ENCODE measurements at regions not wholly inside any gene's neighbourhood (a gene's known extent, or its start where the extent isn't known, plus 50 kb on each side); places are given as distances from the start of the nearest gene placed in this dataset.
"Not testable (repeated sequence)": the region's sequence is repeated elsewhere in the genome, so short reads cannot be mapped to it uniquely, and the experiment has no call there.

GRCh38 chr13:63274772-63275171 lies 1859.1 kb upstream of the PCDH20 start:
- Mint-ChIP-seq H3K9me3 (peaks cover 10 to 28% of the 10 kb centered on the region in 2 donors), H3K4me1 (ENCODE audit: low read depth in 2 of 2) (no peaks in the 10 kb centered on the region), H3K4me3 (no peak overlapping the region), H3K27ac (no peak overlapping the region), H3K27me3 (no peaks in the 10 kb centered on the region), H3K36me3 (ENCODE audit: insufficient read depth) (no peaks in the 10 kb centered on the region)
- DNase-seq (no peak), ATAC-seq (replicated peaks) (no peak)

GRCh38 chr13:63249411-63250187 lies 1834.0 kb upstream of the PCDH20 start:
- peaks cover 5 to 12% of the 10 kb centered on the region in 2 donors for H3K9me3 Mint-ChIP-seq
- no peak for ATAC-seq (replicated peaks)
- DNase-seq = no peak
- H3K27me3 Mint-ChIP-seq = no peaks in the 10 kb centered on the region
- H3K4me3 Mint-ChIP-seq = no peak overlapping the region
- H3K27ac Mint-ChIP-seq = no peak overlapping the region
- H3K4me1 Mint-ChIP-seq (ENCODE audit: low read depth in 2 of 2) = no peaks in the 10 kb centered on the region
- H3K36me3 Mint-ChIP-seq (ENCODE audit: insufficient read depth) = no peaks in the 10 kb centered on the region

- not testable (repeated sequence) for ATAC-seq (replicated peaks); H3K36me3 Mint-ChIP-seq (ENCODE audit: insufficient read depth); H3K27ac Mint-ChIP-seq; H3K27me3 Mint-ChIP-seq; H3K4me1 Mint-ChIP-seq (ENCODE audit: low read depth in 2 of 2); DNase-seq; H3K4me3 Mint-ChIP-seq
- H3K9me3 Mint-ChIP-seq = peaks cover 6 to 27% of the 10 kb centered on the region in 2 donors
Observed at GRCh38 chr13:63236667-63237396, 1821.2 kb upstream of the PCDH20 start.

DNA sequence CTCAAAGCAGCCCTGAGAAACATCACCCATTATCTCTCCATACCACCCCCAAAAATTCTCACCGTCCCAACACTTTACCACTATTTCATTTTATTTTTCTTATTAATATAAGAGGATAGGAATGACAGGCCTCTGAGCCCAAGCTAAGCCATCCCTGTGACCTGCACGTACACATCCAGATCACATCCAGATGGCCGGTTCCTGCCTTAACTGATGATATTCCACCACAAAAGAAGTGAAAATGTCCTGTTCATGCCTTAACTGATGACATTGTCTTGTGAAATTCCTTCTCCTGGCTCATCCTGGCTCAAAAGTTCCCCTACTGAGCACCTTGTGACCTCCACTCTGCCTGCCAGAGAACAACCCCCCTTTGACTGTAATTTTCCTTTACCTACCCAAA lies 1802.9 kb upstream of the PCDH20 start:
- H3K9me3 Mint-ChIP-seq = peaks cover 27 to 29% of the 10 kb centered on the region in 2 donors
- not testable (repeated sequence) for H3K27ac Mint-ChIP-seq; H3K27me3 Mint-ChIP-seq; H3K4me1 Mint-ChIP-seq (ENCODE audit: low read depth in 2 of 2); ATAC-seq (replicated peaks); H3K4me3 Mint-ChIP-seq; H3K36me3 Mint-ChIP-seq (ENCODE audit: insufficient read depth); DNase-seq

DNA sequence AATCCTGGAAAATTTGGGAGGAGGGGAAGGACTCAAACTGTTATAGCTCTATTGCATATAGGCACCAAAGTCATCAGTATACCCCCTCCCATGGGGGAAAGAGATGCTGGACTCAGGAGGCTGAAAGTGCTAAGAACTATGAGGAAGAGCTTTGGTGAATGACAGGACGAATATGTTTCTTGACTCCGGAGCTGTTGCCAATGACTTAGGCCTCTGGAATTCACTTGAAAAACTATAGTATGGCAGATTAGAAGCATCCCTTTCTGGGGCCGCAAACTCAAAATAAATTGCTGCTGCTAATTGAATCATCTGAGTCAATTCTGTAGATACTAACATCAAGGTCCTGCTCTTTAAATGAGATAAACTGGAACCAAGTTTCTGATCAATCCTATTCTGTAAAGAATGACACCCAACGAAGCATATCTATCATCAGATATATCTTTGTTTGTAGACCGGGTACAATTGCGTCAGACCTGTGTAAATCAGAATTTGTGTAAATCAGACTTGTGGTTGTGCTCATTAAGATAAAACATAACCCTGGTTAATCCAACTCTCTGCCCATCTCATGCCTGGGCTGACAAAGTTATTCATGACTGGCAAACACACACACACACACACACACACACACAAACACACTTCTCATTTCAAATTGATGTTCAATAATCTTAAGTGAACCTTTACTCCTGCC lies 1793.8 kb upstream of the PCDH20 start:
- Mint-ChIP-seq H3K27ac (no peak overlapping the region), H3K27me3 (no peaks in the 10 kb centered on the region), H3K4me3 (no peak overlapping the region), H3K36me3 (ENCODE audit: insufficient read depth) (no peaks in the 10 kb centered on the region), H3K4me1 (ENCODE audit: low read depth in 2 of 2) (no peaks in the 10 kb centered on the region), H3K9me3 (peaks cover 6 to 13% of the 10 kb centered on the region in 2 donors)
- DNase-seq (no peak), ATAC-seq (replicated peaks) (no peak)

GRCh38 chr13:63208826-63209225 lies 1793.2 kb upstream of the PCDH20 start:
- Mint-ChIP-seq H3K4me1 (ENCODE audit: low read depth in 2 of 2) (no peaks in the 10 kb centered on the region), H3K27ac (no peak overlapping the region)

DNA sequence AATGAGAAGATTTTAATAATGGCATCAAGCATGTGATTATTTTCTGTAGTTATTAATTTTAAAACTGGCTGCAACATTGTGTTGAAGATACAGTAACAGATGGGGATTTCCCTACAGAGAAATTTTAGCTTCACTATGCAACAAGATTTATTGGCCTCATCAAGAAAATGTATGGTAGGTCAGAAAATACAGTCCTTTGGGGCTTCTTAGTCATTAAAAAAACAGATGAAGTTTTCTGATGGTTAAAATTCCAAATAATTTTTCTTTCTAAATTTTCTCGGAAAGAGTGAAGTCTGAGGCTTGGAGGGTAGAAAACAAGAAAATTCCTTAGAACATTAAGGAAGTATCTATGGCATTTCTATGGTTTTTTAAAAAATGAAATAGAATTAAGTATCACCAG lies 1790.8 kb upstream of the PCDH20 start:
- no peaks in the 10 kb centered on the region for H3K36me3 Mint-ChIP-seq (ENCODE audit: insufficient read depth)
- no peak overlapping the region for H3K27ac Mint-ChIP-seq
- ATAC-seq (replicated peaks) = no peak
- peaks cover 0 to 6% of the 10 kb centered on the region in 2 donors for H3K9me3 Mint-ChIP-seq
- no peak for DNase-seq
- H3K4me3 Mint-ChIP-seq = no peak overlapping the region
- H3K27me3 Mint-ChIP-seq = no peaks in the 10 kb centered on the region
- H3K4me1 Mint-ChIP-seq (ENCODE audit: low read depth in 2 of 2) = no peaks in the 10 kb centered on the region

More at GRCh38 chr13:63208826-63209225, 1793.2 kb upstream of the PCDH20 start:
- no peaks in the 10 kb centered on the region for H3K36me3 Mint-ChIP-seq (ENCODE audit: insufficient read depth)
- H3K9me3 Mint-ChIP-seq = peaks cover 6 to 7% of the 10 kb centered on the region in 2 donors
- DNase-seq (no peak), ATAC-seq (replicated peaks) (no peak)
- no peaks in the 10 kb centered on the region for H3K27me3 Mint-ChIP-seq
- no peak overlapping the region for H3K4me3 Mint-ChIP-seq

GRCh38 chr13:63201493-63201892 lies 1785.8 kb upstream of the PCDH20 start:
- Mint-ChIP-seq H3K36me3 (ENCODE audit: insufficient read depth) (no peaks in the 10 kb centered on the region), H3K27ac (no peak overlapping the region), H3K4me1 (ENCODE audit: low read depth in 2 of 2) (no peaks in the 10 kb centered on the region), H3K9me3 (peaks cover 0 to 4% of the 10 kb centered on the region in 2 donors), H3K27me3 (no peaks in the 10 kb centered on the region), H3K4me3 (no peak overlapping the region)
- no peak for DNase-seq
- no peak for ATAC-seq (replicated peaks)

DNA sequence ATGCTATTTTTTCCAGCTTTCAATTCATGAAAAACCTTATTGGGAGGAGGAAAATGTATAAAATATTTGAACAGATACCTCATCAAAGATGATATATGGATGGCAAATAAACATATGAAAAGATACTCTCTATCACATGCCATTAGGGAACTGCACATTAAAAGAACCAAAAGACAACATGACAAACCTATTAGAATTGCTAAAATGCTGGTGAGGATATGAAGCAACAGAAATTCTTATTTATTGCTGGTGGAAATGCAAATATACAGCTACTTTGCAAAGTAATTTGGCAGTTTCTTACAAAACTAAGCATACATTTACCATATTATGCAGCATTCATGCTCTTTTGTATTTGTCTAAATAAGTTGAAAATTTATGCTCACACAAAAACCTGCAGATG lies 1783.9 kb upstream of the PCDH20 start:
- DNase-seq = no peak
- H3K4me3 Mint-ChIP-seq = no peak overlapping the region

GRCh38 chr13:63198071-63198470 lies 1782.4 kb upstream of the PCDH20 start:
- H3K4me3 Mint-ChIP-seq = no peak overlapping the region
- no peaks in the 10 kb centered on the region for H3K27me3 Mint-ChIP-seq
- no peak overlapping the region for H3K27ac Mint-ChIP-seq
- DNase-seq (no peak), ATAC-seq (replicated peaks) (no peak)
- H3K9me3 Mint-ChIP-seq = peaks cover 0 to 5% of the 10 kb centered on the region in 2 donors
- no peaks in the 10 kb centered on the region for H3K4me1 Mint-ChIP-seq (ENCODE audit: low read depth in 2 of 2)
- H3K36me3 Mint-ChIP-seq (ENCODE audit: insufficient read depth) = no peaks in the 10 kb centered on the region

More for the DNA sequence above, 1783.9 kb upstream of the PCDH20 start:
- peaks cover 0 to 5% of the 10 kb centered on the region in 2 donors for H3K9me3 Mint-ChIP-seq
- no peaks in the 10 kb centered on the region for H3K36me3 Mint-ChIP-seq (ENCODE audit: insufficient read depth)
- no peak for ATAC-seq (replicated peaks)
- no peaks in the 10 kb centered on the region for H3K4me1 Mint-ChIP-seq (ENCODE audit: low read depth in 2 of 2)
- H3K27ac Mint-ChIP-seq = no peak overlapping the region
- no peaks in the 10 kb centered on the region for H3K27me3 Mint-ChIP-seq

DNA sequence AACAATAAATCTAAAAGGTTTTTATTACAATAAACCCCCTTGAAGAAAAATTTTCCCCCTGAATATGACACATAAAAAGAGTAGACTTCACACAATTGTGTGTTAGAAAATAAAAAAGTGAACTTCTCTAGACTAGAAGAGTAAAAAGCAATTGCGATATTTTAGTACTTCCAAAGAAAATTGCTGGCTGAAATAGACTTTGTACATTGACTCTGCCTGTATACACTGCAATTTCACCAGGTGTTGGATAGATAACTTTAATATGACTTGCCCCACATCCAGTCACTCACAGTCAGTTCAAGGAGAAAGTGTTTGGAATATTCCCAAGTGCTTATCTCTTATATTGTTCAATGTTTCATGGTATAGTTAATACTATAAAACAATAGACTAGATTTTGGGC lies 1780.1 kb upstream of the PCDH20 start:
- peaks cover 0 to 7% of the 10 kb centered on the region in 2 donors for H3K9me3 Mint-ChIP-seq

GRCh38 chr13:63190742-63191141 lies 1775.1 kb upstream of the PCDH20 start:
- peaks cover 2% of the 10 kb centered on the region for H3K36me3 Mint-ChIP-seq (ENCODE audit: insufficient read depth)
- DNase-seq = no peak

More for the DNA sequence above, 1780.1 kb upstream of the PCDH20 start:
- no peak overlapping the region for H3K4me3 Mint-ChIP-seq
- no peaks in the 10 kb centered on the region for H3K27me3 Mint-ChIP-seq
- H3K4me1 Mint-ChIP-seq (ENCODE audit: low read depth in 2 of 2) = no peaks in the 10 kb centered on the region
- no peak for ATAC-seq (replicated peaks)
- DNase-seq = no peak
- peaks cover 2% of the 10 kb centered on the region for H3K36me3 Mint-ChIP-seq (ENCODE audit: insufficient read depth)
- no peak overlapping the region for H3K27ac Mint-ChIP-seq

DNA sequence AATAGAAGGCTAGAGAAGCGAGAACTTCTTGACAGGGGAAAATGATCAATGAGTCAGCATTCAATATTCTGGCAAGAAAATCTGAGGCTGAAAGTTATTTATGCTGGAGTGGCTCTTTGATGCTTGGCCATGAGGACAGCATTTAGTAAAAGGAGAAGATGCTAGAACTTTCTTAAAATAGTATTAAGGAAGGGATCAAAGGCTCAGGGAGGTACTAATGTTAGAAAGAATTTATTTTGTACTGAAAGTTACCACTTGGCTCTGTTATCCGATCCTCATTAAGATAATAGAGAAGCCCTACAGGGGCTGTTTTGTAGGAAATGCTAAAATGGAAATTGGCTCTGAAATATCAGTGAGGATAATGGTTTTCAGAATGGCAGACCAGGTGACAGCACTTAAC lies 1774.6 kb upstream of the PCDH20 start:
- DNase-seq (no peak), ATAC-seq (replicated peaks) (no peak)
- H3K27me3 Mint-ChIP-seq = no peaks in the 10 kb centered on the region
- H3K27ac Mint-ChIP-seq = no peak overlapping the region
- H3K4me3 Mint-ChIP-seq = no peak overlapping the region
- no peaks in the 10 kb centered on the region for H3K4me1 Mint-ChIP-seq (ENCODE audit: low read depth in 2 of 2)
- peaks cover 2% of the 10 kb centered on the region for H3K36me3 Mint-ChIP-seq (ENCODE audit: insufficient read depth)
- peaks cover 0 to 7% of the 10 kb centered on the region in 2 donors for H3K9me3 Mint-ChIP-seq

More at GRCh38 chr13:63190742-63191141, 1775.1 kb upstream of the PCDH20 start:
- H3K9me3 Mint-ChIP-seq = peaks cover 0 to 8% of the 10 kb centered on the region in 2 donors
- no peak overlapping the region for H3K4me3 Mint-ChIP-seq
- H3K27me3 Mint-ChIP-seq = no peaks in the 10 kb centered on the region
- no peak for ATAC-seq (replicated peaks)
- no peak overlapping the region for H3K27ac Mint-ChIP-seq
- no peaks in the 10 kb centered on the region for H3K4me1 Mint-ChIP-seq (ENCODE audit: low read depth in 2 of 2)
